ENCODE measurements at regions not wholly inside any gene's neighbourhood (a gene's known extent, or its start where the extent isn't known, plus 50 kb on each side); places are given as distances from the start of the nearest gene placed in this dataset.

GRCh38 chr15:70528816-70529215 is 234.5 kb downstream of the UACA start:
- TF ChIP-seq POLR2A (IDR thresholded peaks at IDR 0.05) (no peak), CTCF (IDR thresholded peaks at IDR 0.05) (no peak), POLR2AphosphoS5 (IDR thresholded peaks at IDR 0.05) (no peak)
